ENCODE measurements at regions not wholly inside any gene's neighbourhood (a gene's known extent, or its start where the extent isn't known, plus 50 kb on each side); places are given as distances from the start of the nearest gene placed in this dataset.

DNA sequence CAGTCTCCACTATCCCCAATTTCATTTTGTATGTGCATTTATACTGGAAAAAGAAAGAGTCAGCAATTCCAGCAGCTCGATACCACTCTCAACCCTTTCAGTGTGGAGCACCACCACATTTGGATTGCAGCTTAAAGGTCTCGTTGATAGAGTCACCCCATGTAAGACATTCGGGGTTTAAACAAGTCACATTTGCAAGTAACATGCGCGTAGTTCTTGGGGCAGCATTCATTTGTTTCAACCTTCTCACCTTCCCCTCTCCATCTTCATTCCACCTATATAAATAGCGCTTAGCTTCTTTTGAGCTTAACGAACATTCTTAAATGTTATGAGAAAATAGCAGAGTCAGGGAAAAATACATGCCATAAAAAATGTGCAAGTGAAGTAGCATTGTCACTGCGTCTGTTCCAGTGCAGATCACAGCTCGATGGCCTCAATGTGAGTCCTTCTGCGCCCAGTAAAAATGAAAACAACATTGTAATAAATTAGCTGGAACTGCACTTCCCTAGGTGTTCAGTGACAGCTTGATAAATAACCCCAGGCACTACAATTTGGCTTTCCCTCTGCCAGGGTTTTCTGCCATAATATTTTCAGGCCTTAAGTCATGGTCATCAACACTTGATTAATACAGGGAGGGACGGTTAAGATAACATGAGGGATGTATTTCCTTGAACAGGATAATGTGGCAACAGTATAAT is 737.8 kb upstream of the NRSN1 start:
- DNase-seq: no peak

DNA sequence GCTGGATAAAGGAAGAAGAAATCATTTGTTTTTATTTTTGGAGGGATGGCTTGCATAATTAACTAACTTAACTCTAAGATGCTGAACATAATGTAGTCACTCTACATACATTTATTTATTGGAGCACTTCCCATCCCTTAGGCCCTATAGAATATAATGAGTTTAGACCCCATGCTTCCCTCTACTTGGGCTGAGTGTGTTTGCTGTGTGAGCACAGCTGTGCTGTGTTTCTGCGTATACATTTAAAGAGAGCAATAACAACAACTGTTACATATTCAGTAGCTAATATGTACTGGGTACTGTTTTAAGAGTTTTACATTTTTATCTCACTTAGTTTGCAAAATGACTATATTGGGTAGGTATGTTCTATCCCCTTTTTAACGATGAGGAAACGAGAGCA is 736.6 kb upstream of the NRSN1 start:
- no peak for DNase-seq

DNA sequence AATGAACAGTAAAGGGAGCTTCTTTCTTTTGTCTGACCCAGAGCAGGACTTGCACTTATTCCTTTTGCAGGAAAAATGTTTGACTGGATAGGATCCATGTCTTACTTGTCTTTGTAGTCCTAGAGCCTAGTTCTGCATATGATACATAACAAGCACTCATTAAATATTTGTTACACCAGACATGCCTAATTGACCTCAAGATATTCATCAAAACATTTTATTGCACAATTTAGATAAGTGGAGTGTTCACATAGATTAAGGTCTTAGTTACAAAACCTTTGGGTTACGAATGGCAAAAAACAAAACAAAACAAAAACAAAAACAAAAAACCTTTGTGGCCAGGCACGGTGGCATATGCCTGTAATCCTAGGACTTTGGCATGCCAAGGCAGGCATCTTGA is 735.8 kb upstream of the NRSN1 start:
- no peak for DNase-seq

GRCh38 chr6:23394681-23395080 is 731.3 kb upstream of the NRSN1 start:
- no peak for DNase-seq

GRCh38 chr6:23395381-23395780 is 730.6 kb upstream of the NRSN1 start:
- DNase-seq: no peak

GRCh38 chr6:23396949-23397348 is 729.1 kb upstream of the NRSN1 start:
- no peak for DNase-seq

DNA sequence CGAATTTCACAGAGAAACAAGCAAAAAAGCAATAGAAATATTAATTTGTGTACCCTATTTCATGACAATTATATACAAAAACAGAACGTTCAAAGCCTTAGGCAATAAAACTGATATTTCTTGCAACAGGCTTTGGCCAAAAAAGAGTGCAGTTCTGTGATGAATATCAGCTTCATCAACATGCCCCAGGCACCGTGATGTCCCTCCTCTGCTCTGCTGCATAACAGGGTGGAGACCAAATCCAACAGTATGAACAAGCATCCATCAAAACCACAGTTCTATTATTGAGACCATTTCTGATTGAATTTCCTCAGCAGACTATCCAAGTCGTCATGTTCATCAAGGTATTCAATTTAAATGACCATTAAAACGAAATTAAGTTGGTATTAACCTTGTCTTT is 722.6 kb upstream of the NRSN1 start:
- DNase-seq: no peak

DNA sequence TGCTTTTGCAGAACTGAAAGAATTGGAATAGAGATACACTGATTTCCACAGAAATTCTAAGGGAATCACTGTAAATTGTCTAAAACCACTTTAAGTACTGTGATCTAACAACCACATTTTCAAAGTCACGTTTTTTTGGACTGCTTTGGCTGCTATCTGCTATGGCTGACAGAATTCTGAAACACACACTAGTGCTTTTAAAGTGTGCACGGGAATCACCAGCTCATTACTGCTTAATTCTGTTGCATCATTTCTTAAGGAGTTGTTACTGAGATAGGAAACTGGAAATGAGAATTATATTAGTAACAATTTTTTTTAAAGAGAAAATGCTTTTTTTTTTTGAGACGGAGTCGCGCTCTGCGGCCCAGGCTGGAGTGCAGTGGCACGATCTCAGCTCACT is 716.5 kb upstream of the NRSN1 start:
- DNase-seq: no peak

DNA sequence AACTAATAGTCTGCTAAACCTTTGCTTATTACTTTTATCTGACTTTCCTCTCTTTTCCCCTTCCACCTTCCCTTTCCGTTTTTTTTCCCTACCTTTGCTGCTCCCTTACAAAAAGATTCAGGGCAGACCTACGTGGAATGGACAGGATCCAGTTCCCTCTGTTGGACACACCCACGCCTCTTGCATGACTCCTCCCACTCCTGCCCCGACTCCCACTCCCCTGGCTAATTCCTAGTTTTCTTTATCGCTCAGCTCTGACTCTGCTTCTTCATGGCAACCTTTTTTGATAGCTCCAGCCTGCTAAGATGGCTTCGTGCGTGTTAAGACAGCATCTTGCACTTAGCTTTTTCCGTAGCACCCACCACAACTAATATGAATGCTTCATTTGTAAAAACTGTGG is 715.6 kb upstream of the NRSN1 start:
- DNase-seq: no peak

DNA sequence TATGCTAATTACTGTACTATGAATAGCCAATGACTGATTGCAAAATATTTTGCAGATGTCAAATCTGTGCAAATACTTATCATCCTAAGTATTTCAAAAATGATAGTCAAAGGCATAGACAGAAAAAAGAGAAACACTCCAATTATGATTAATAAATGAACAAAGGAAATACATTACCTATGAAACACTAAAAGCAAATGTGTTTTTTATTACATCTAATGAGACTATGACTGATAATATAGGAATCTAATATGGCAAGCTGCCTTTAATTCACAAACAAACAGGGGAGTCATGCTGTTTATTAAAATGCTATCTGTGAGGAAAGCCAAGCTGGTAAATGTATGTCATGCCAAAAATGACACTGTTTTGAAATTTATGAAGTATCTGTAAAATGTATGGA is 713.2 kb upstream of the NRSN1 start:
- DNase-seq: no peak

- no peak for DNase-seq
Measured at GRCh38 chr6:23413327-23414050, 712.5 kb upstream of the NRSN1 start.

DNA sequence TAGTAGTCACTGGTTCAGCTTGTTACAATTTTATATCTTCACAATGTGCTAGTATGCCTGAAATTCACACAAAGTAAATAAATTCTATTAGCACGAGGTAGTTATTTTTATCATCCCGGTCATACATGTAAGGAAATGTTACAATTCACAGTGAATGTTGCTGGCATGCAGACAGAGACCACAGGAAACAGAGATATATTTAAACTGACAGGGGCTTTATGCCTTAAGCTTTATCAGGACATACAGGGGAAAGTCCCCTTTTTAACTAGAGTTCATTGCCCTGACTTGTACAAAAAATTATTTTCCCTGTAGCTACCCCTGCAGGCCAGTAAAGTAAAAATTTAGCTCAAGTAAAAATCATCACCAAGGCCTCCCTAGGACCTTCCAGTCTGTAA is 712.0 kb upstream of the NRSN1 start:
- DNase-seq: no peak

- DNase-seq: no peak
Measured at GRCh38 chr6:23414922-23415321, 711.1 kb upstream of the NRSN1 start.

DNA sequence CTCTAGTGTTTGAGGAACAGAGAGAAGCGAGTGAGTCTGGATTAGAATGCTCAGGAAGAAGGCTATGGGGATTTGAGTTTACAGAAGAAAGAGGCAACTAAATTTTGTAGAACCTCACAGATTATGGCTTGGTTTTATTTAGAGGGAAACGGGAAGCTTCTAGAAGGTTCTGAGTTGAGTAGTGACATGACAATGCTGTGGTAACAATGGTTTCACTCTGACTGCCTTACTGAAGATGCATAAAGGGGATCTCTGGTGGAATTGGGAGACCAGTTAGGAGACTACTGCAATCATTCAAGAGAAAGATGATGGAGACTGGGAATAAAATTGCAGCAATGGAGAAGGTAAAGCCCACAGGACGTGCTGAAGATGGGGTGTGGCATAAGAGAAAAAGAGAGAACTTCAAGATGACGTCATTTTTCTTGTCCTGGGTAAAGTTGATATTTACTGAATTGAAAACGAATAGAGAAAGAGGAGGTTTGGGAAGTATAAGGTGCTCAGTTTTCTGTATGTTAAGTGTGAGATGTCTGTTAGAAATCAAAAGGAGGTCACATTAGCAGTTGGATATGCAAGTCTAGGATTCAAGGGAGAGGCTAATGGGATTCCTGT is 710.1 kb upstream of the NRSN1 start:
- DNase-seq: no peak

GRCh38 chr6:23417133-23417532 is 708.9 kb upstream of the NRSN1 start:
- DNase-seq: no peak

- no peak for DNase-seq
Measured at GRCh38 chr6:23418095-23418494, 707.9 kb upstream of the NRSN1 start.

DNA sequence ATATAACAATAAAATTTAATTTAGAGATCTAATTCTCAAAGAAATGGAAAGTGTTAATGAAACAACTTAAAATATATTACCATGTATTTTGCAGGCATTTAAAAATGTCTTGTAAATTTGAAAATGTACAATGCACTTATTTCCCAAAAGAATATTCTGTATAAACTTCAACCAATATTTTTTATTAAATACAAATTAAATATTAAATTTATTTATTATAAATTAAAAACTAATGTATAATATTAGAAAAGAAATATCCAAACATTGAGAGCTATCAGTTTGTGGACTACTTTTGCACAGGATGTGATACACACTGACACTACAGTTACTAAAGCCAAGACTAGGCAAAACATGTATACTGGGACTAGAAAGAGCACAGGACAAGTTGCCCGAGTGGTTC is 707.0 kb upstream of the NRSN1 start:
- no peak for DNase-seq

GRCh38 chr6:23420659-23421350 is 705.2 kb upstream of the NRSN1 start:
- DNase-seq: no peak

DNA sequence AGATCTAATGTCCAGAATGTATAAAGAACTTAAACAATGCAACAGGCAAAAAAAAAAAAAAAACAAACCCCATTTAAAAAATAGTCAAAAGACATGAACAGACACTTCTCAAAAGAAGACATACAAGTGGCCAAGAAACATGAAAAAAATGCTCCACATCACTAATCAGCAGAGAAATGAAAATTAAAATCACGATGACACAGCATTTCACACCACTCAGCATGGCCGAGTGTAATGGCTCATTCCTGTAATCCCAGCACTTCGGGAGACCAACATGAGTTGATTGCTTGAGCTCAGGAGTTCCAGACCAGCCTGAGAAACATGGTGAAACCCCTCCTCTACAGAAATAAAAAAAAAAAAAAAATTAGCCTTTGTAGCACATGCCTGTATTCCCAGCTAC is 701.4 kb upstream of the NRSN1 start:
- no peak for DNase-seq

DNA sequence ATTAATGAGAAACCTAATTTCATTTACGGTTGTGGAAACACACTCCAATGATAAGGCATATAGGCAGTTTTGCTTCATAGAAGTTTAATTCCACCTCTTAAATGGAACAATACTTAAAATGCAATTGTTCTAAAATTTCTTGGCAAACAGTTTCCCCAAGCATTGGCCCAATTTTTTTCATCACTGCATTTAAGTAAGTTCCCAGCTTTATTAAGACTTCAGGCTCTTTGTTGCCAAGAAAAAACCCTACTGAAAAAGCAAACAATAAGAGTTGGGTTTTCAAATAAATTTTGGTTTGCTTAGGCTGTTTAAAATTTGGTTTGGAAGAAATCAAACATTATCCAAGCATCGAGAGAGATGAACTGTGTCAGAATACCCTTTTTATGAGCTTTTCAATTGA is 690.9 kb upstream of the NRSN1 start:
- DNase-seq: no peak

DNA sequence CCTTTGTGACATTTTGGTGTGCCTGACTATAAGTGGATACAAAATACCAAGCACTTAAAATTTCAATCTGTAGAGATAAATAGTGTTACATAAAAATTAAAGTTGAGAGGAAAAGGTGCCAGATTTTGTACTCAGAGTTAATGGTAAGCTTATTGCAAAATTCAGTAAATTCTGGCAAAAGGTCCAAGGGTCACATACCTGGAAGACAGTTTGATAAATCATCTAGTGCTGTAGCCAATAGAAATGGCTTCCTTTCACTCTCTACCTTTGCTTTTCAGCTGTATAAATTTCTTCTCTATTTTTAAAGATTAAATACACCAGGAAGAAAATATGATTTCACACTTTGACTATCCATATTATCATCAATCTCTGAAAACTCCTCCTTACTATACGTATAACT is 690.2 kb upstream of the NRSN1 start:
- DNase-seq: no peak

GRCh38 chr6:23441808-23442461 is 684.1 kb upstream of the NRSN1 start:
- no peak for DNase-seq

- DNase-seq: no peak
Measured at GRCh38 chr6:23445157-23445710, 680.8 kb upstream of the NRSN1 start.

All from T-helper 1 cell (primary cell).